ENCODE measurements at regions not wholly inside any gene's neighbourhood (a gene's known extent, or its start where the extent isn't known, plus 50 kb on each side); places are given as distances from the start of the nearest gene placed in this dataset.

DNA sequence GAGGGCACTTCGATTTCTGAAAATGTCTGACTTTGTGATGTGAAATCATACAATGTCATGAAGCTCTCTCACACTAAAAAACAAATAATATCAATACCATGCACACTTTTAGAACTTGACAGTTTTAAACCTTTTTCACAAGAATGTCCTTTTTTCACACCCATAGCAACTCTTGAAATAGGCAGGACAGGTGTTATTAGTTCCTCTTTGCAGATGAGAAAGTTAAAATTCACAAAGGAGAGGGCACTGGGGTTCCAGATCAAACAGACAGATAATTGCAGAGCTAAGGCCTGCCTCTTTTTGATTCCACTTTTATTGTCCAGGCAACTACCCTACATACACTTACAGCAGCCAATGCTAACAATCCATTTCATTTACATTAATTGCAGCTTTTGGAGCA is 142.8 kb downstream of the KLF12 start:
- TF ChIP-seq, protein P1, sequence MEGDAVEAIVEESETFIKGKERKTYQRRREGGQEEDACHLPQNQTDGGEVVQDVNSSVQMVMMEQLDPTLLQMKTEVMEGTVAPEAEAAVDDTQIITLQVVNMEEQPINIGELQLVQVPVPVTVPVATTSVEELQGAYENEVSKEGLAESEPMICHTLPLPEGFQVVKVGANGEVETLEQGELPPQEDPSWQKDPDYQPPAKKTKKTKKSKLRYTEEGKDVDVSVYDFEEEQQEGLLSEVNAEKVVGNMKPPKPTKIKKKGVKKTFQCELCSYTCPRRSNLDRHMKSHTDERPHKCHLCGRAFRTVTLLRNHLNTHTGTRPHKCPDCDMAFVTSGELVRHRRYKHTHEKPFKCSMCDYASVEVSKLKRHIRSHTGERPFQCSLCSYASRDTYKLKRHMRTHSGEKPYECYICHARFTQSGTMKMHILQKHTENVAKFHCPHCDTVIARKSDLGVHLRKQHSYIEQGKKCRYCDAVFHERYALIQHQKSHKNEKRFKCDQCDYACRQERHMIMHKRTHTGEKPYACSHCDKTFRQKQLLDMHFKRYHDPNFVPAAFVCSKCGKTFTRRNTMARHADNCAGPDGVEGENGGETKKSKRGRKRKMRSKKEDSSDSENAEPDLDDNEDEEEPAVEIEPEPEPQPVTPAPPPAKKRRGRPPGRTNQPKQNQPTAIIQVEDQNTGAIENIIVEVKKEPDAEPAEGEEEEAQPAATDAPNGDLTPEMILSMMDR (IDR thresholded peaks at IDR 0.05; ENCODE audit: poor library complexity, severe bottlenecking), result no peak
- TF ChIP-seq MXI1 (conservative IDR thresholded peaks at IDR 0.05; ENCODE audit: poor library complexity, severe bottlenecking), result no peak
- no peak for TF ChIP-seq SMC3 (conservative IDR thresholded peaks at IDR 0.05; ENCODE audit: poor library complexity)
- no peak for TF ChIP-seq POLR2AphosphoS5 (IDR thresholded peaks at IDR 0.05)
- no peak for TF ChIP-seq RAD21 (conservative IDR thresholded peaks at IDR 0.05)
- TF ChIP-seq, protein P2, sequence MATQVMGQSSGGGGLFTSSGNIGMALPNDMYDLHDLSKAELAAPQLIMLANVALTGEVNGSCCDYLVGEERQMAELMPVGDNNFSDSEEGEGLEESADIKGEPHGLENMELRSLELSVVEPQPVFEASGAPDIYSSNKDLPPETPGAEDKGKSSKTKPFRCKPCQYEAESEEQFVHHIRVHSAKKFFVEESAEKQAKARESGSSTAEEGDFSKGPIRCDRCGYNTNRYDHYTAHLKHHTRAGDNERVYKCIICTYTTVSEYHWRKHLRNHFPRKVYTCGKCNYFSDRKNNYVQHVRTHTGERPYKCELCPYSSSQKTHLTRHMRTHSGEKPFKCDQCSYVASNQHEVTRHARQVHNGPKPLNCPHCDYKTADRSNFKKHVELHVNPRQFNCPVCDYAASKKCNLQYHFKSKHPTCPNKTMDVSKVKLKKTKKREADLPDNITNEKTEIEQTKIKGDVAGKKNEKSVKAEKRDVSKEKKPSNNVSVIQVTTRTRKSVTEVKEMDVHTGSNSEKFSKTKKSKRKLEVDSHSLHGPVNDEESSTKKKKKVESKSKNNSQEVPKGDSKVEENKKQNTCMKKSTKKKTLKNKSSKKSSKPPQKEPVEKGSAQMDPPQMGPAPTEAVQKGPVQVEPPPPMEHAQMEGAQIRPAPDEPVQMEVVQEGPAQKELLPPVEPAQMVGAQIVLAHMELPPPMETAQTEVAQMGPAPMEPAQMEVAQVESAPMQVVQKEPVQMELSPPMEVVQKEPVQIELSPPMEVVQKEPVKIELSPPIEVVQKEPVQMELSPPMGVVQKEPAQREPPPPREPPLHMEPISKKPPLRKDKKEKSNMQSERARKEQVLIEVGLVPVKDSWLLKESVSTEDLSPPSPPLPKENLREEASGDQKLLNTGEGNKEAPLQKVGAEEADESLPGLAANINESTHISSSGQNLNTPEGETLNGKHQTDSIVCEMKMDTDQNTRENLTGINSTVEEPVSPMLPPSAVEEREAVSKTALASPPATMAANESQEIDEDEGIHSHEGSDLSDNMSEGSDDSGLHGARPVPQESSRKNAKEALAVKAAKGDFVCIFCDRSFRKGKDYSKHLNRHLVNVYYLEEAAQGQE (IDR thresholded peaks at IDR 0.05; ENCODE audit: borderline replicate concordance), result no peak
- no peak for TF ChIP-seq EP300 (conservative IDR thresholded peaks at IDR 0.05; ENCODE audit: poor library complexity, severe bottlenecking)

Data from neural cell (in vitro differentiated cells).